Right lobe of liver (tissue), 4 donors: ENCODE measurements at regions not wholly inside any gene's neighbourhood (a gene's known extent, or its start where the extent isn't known, plus 50 kb on each side); places are given as distances from the start of the nearest gene placed in this dataset.
"Not testable (repeated sequence)": the region's sequence is repeated elsewhere in the genome, so short reads cannot be mapped to it uniquely, and the experiment has no call there.

Source experiments
- POLR2A ChIP-seq: fragments of 450-650 bp; IDR thresholded peaks from one replicate; pipeline ENCODE4 v1.6.1; 2017; ENCODE audit warnings: antibody characterized with exemption, mild to moderate bottlenecking
- TF ChIP-seq, protein P1 (sequence below), 4 donors: fragments of 200-600 bp in 3 of 4; fragments of 450-650 bp in 1 of 4; IDR thresholded peaks; one replicate each; pipeline versions ENCODE4 v1.5.1 to v1.8.0; 2016 to 2022; ENCODE audit warnings: antibody characterized with exemption in 4 of 4, mild to moderate bottlenecking in 2 of 4
- donor health status: DM: no; HTN: no; CAD: no.
- donor health status: DM: no; HTN: no; CAD: no.
- donor health status: DM: no; HTN: yes; CAD: no.

DNA sequence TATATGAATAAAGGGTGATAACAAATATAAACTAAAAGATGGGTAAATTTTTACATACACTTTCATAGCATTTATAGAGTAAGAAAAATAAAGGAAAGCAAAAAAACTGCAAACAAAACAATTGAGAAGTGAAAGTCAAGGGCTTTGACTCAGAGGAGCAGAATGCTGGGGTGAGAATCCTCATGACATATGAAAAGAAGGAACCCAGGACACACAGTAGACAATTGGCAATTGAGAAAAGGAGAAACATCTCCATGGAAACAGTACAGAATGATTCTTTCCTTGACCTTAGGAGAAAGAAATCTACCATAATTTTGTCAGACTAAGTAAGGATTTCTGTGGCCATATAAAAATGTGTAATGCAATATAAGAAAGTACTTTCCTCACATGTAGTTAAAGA lies 138.3 kb downstream of the SYT15 start:
- TF ChIP-seq, protein P1, sequence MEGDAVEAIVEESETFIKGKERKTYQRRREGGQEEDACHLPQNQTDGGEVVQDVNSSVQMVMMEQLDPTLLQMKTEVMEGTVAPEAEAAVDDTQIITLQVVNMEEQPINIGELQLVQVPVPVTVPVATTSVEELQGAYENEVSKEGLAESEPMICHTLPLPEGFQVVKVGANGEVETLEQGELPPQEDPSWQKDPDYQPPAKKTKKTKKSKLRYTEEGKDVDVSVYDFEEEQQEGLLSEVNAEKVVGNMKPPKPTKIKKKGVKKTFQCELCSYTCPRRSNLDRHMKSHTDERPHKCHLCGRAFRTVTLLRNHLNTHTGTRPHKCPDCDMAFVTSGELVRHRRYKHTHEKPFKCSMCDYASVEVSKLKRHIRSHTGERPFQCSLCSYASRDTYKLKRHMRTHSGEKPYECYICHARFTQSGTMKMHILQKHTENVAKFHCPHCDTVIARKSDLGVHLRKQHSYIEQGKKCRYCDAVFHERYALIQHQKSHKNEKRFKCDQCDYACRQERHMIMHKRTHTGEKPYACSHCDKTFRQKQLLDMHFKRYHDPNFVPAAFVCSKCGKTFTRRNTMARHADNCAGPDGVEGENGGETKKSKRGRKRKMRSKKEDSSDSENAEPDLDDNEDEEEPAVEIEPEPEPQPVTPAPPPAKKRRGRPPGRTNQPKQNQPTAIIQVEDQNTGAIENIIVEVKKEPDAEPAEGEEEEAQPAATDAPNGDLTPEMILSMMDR (IDR thresholded peaks at IDR 0.05), result not testable (repeated sequence)
- TF ChIP-seq POLR2A, result not testable (repeated sequence)
